HG03432 (cell line): ENCODE measurements at regions not wholly inside any gene's neighbourhood (a gene's known extent, or its start where the extent isn't known, plus 50 kb on each side); places are given as distances from the start of the nearest gene placed in this dataset.

Experiments
- ATAC-seq: cut with Tn5 transposase; IDR thresholded peaks from one replicate; pipeline ENCODE4 v1.9.1; 2021; ENCODE audit warnings: mild to moderate bottlenecking, moderate library complexity; ENCODE audit not compliant: unreplicated experiment

DNA sequence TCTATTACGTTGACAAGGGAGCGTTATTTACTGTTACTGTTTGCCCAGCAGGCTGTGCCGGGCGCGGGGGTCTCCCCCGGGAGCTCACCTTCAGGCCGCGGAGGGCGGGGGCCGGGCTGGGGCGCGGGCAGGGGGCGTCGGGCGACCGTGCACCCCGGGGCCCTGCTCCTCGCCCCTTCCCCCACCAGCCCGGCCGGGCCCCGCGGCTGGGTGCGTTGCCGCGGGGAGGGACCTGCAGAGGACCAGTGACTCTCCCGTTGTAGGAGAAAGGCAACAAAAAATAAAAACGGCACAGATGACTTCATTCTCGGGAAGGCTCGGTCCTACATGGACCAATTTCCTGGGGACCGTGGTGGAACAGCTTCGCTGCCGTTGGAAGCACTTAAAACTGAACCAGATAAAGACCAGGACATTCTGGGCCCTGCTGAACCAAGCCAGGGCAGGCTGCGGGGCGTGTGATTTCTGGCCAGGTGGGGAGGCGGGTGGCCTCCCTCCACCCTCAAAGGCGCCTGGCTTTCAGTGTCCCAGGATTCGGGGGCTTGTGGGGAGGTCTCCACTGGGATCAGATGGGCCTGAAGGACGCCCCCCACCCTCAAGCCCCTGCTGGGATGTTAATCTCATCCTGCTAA is 57.4 kb downstream of the IGLL1 start:
- ATAC-seq: no peak

DNA sequence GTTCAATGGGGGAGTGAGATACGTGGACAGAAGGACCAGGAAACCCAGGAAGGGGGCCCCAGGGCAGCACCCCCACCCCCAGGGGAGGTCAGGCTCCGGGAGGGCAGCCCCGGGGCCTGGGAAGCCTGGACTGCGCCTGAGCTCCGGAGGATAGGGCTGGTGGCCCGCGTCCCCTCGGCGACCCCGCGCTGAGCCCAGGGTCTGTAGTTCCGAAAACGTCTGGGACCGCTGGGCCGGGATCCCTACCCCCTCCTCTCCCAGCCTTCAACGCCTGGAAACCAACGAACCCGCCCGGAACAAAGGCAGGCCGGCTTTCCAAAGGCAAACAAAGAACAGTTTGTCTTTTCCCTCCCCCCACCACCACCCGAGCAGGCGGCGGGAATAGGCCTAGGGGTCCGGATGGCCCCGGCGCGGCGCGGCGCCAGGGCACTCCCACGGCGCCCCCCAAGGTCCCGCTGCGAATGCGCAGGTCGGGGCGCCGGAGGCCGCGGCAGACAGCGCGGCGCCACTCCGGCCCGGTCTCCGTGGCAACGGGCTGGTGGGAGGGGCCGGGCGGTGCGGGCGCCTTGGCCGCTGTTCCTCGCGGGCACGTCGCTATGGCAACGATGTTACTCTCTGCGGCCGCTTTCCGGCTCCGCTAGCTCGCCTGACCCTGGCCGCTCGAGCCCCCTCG is 58.5 kb downstream of the IGLL1 start:
- ATAC-seq: peak; percentile 63

- no peak for ATAC-seq
Observed at GRCh38 chr22:23520863-23521440, 59.1 kb downstream of the IGLL1 start.

GRCh38 chr22:23519442-23520157 is 60.5 kb downstream of the IGLL1 start:
- ATAC-seq: no peak

GRCh38 chr22:23518376-23519187 is 61.5 kb downstream of the IGLL1 start:
- ATAC-seq: no peak

DNA sequence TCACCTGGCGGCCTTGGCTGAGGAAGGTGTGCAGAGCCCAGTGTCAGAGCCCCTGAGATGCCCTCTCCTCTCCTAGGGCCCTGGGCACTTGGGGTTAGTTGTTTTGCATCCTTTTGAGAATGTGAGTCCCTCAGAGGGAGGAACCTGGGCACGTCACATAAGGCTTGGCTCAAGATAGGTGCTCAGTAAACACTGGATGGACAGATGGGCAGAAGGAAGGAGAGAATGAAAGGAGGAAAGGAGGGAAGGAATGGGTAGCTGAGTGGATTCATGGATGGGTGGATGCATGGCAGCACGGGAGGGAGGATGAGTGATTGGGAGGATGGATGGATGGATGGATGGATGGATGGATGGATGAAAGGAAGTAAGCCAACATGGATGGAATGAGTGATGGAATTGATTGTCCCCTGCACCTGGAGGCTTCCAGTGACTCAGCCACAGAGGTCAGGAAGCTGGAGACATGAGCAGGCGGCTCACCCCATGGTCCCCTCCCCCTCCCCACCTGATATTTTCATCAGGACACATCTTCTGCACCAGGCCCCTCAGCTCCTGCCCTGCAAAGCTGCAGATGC is 62.2 kb downstream of the IGLL1 start:
- ATAC-seq: no peak

GRCh38 chr22:23516304-23516703 is 63.8 kb downstream of the IGLL1 start:
- no peak for ATAC-seq

DNA sequence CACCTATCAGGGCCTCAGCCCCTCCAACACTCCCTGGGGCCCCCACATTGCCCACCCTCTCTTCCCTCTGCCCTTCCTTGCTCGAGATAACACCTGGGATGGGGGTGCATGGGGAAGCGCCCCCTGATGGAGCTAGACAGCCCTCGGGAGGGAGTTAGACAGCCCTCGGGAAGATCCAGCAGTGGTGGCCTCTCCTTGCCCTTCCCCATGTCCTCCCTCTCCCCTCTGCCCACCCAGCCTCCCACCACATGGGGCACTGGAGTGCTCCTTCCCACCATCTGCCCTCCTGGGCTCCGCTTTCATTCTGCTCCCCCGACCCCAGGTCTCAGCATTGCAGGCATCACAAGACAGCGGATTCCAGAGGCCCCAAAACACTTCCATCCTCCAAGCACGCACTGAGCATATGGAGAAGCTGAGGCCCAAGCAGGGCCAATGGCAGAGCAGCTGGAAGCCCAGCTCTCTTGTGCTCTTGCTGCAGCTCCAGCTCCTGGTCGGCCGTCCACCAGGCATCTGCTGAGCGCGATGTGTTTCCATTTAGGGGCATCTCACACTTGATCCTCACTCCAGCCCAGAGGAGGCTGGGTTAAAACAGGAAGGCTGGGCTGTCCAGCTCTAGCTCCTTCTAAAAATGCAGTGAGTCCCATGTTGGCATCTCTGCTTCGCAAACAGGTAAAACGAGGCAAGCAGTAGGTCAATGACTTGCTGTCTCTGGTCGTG is 65.6 kb downstream of the IGLL1 start:
- ATAC-seq: no peak

GRCh38 chr22:23513705-23514104 is 66.4 kb downstream of the IGLL1 start:
- no peak for ATAC-seq

DNA sequence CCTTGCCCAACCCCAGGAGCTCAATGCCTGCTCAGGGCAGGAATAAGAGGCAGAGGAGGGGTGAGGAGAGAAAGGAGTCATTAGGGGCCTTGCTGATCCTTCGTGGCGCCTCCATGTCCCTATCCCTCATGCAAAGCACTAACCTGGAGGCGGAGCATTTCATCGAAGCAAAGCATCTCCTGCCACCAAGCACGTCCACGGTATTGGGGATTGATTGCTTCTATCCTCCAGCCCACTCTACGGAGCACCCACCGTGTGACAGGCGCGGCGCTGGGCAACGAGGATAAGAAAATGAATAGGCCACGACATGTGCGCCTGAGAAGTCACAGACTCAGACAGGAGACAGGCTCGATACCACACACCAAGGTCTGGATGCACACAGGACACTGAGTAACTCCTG is 67.0 kb downstream of the IGLL1 start:
- ATAC-seq: no peak

- ATAC-seq: no peak
Observed at GRCh38 chr22:23512721-23513120, 67.4 kb downstream of the IGLL1 start.

DNA sequence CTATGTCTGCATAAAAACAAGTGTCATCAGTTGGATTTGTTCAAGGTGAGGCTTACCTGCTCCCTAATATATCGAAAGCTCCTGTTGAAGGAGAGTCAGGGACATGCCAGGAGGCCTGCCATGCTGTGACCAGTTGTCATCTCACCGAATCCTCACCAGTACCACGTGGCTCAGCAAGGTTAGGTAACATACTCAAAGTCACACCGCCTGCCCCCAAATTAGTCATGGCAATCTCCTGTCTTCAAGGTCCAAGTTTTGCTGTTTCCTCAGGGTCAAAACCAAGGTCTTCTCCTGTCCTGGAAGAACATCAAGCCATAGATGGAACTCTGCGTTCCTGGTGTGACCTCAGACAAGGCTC is 67.8 kb downstream of the IGLL1 start:
- ATAC-seq: no peak

- no peak for ATAC-seq
Observed at GRCh38 chr22:23511627-23512347, 68.3 kb downstream of the IGLL1 start.

GRCh38 chr22:23509571-23510302 is 70.4 kb downstream of the IGLL1 start:
- ATAC-seq: no peak

DNA sequence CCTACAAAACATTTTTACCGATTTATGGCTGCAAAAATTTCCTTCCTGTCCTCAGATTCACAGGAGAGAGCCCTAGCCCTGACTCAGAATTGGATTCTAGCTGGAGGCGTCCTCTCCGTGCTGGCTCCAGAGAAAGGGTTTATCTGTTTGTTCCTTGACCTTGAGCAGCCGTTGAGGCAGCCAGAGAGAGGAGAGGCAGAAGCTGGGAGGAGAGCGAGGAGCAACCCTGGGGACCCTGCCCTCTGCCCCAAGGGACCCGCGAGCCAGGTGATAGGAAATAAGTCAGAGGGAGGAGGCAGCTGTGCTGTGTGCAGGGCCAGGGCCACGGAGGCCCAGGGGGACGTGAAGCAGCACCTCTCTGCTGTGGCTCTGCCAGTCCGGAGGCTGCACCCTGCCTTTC is 75.6 kb downstream of the IGLL1 start:
- no peak for ATAC-seq

DNA sequence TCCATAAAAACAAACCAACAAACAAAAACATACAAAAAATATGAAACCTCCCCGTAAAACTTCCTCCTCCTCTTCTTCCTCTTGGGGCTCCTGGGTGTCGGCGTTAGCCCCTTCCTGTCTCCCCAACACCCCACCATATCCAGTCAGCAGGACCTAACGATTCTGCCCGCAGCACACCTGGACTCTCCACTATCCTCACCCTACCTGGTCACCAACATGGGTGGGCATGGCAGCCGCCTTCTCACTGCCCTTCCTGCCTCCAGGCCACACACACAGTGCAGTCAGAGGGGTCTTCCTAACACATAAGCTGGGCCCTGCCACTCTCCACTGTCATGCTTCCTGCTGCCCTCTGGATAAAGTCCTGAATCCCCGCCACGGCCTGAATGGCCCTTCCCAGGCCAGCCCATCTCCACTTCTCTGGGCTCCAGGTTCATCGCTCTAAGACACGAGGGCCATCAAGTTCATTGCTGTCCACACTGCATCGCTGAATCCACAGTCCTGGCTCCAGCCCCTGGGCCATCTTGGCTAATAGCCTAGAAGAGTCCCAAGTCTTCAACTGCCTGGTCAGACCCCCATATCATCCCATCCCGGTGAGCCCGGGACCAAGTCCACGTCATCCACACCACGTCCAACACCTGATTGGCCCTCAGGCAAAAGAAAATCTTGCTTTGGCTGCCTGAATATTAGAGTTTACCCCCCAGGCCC is 76.2 kb downstream of the IGLL1 start:
- ATAC-seq: no peak

DNA sequence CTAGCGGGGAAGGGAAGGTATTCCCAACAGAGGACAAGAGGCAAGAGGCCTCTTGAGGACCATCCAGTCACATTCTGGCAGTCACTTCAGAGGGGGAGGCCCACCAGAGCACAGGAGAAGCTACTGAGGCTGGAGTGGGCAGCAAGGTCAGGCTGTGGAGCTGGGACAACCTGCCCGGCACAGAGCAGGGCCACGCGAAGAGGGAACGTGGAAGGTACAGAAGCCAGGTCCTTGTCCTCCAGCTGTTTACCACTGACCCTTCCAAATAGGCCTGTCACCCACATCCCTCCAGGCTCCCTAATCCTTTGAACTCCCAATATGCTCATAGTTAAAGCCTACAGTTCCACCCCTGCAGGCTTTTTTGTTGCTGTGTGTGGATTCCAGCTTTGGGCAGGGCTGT is 76.9 kb downstream of the IGLL1 start:
- no peak for ATAC-seq

DNA sequence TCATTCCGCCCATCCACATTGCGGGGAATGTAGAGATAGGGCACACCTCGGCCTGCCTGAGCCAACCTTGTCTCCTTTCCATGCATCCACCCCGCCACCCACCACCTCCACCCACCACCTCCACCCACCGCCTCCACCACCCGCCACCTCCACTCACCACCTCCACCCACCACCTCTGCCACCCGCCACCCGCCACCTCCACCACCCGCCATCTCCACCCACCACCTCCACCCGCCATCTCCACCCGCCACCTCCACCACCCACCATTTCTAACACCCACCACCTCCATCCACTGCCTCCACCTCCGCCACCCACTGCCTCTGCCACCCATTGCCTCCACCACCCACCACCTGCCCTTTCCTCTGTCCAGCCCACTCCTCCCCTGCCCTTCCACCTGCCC is 78.4 kb downstream of the IGLL1 start:
- no peak for ATAC-seq
